ENCODE measurements at regions not wholly inside any gene's neighbourhood (a gene's known extent, or its start where the extent isn't known, plus 50 kb on each side); places are given as distances from the start of the nearest gene placed in this dataset.

GRCh38 chr6:164276211-164276610 lies 861.7 kb downstream of the QKI start:
- no peak overlapping the region for H3K4me2 ChIP-seq (ENCODE audit: low read length)
- no peaks in the 10 kb centered on the region for H3K36me3 ChIP-seq (ENCODE audit: control insufficient read depth in 1 of 2, insufficient read depth in 2 of 2, low read length in 2 of 2)
- H3K9ac ChIP-seq (ENCODE audit: low read length) = no peak overlapping the region
- H3K4me1 ChIP-seq (ENCODE audit: control insufficient read depth in 1 of 2, insufficient read depth in 2 of 2, low read length in 2 of 2) = no peaks in the 10 kb centered on the region
- DNase-seq (ENCODE audit: low read depth, low spot score) = no peak
- no peaks in the 10 kb centered on the region for H3K27me3 ChIP-seq (ENCODE audit: insufficient read depth, low read length)
- TF ChIP-seq POLR2AphosphoS5 (IDR thresholded peaks at IDR 0.05; ENCODE audit: low read depth, low read length) (no peak), RAD21 (IDR thresholded peaks at IDR 0.05; ENCODE audit: low read depth) (no peak), JUND (IDR thresholded peaks at IDR 0.05) (no peak), CEBPB (IDR thresholded peaks at IDR 0.05; ENCODE audit: low read depth) (no peak), ZFX (IDR thresholded peaks at IDR 0.05) (no peak), ZBTB33 (IDR thresholded peaks at IDR 0.05; ENCODE audit: extremely low read depth, insufficient replicate concordance, low read length) (no peak)
- POLR2A ChIA-PET = no interaction called here
- H3K9me2 ChIP-seq (ENCODE audit: insufficient read depth) = no peaks in the 10 kb centered on the region
- RAD21 ChIA-PET (ENCODE audit: low non-redundant PET in 1 of 2, low total read pairs in 2 of 2, uncharacterized antibody in 2 of 2, unreplicated experiment in 2 of 2) = no interaction called here
- no peaks in the 10 kb centered on the region for H4K20me1 ChIP-seq (ENCODE audit: insufficient read depth)
- intact Hi-C loops (cut with micrococcal nuclease) = no loop called here
- H3K9me3 ChIP-seq (ENCODE audit: control insufficient read depth in 1 of 2, insufficient read depth in 1 of 2, low read depth in 1 of 2, low read length in 2 of 2) = peaks cover 0 to 6% of the 10 kb centered on the region in 2 experiments; a peak in 1 of 4 replicates
- BruUV-seq (replicated peaks) = no TSS peak
- no peak for ATAC-seq
- no peak overlapping the region for H2AFZ ChIP-seq (ENCODE audit: low read depth, low read length, poor library complexity, severe bottlenecking)
- H3K79me2 ChIP-seq (ENCODE audit: insufficient read depth, low read length) = no peaks in the 10 kb centered on the region
- CTCF ChIA-PET = no interaction called here
- H3K27ac ChIP-seq (ENCODE audit: low read depth, low read length) = no peak overlapping the region
- H3K4me3 ChIP-seq (replicated peaks in 1 of 2; ENCODE audit: low read depth in 1 of 2, low read length in 2 of 2) = no peak overlapping the region

GRCh38 chr6:164275773-164276172 lies 861.3 kb downstream of the QKI start:
- CTCF ChIA-PET = no interaction called here

More at GRCh38 chr6:164275773-164276172, 861.3 kb downstream of the QKI start:
- intact Hi-C loops (cut with micrococcal nuclease) = no loop called here
- Histone ChIP-seq H3K27ac (ENCODE audit: low read depth, low read length) (no peak overlapping the region), H3K36me3 (ENCODE audit: control insufficient read depth in 1 of 2, insufficient read depth in 2 of 2, low read length in 2 of 2) (no peaks in the 10 kb centered on the region), H3K4me2 (ENCODE audit: low read length) (no peak overlapping the region), H3K9ac (ENCODE audit: low read length) (no peak overlapping the region), H2AFZ (ENCODE audit: low read depth, low read length, poor library complexity, severe bottlenecking) (no peak overlapping the region), H3K27me3 (ENCODE audit: insufficient read depth, low read length) (no peaks in the 10 kb centered on the region), H4K20me1 (ENCODE audit: insufficient read depth) (no peaks in the 10 kb centered on the region), H3K9me3 (ENCODE audit: control insufficient read depth in 1 of 2, insufficient read depth in 1 of 2, low read depth in 1 of 2, low read length in 2 of 2) (peaks cover 0 to 6% of the 10 kb centered on the region in 2 experiments; a peak in 1 of 4 replicates), H3K9me2 (ENCODE audit: insufficient read depth) (no peaks in the 10 kb centered on the region), H3K4me1 (ENCODE audit: control insufficient read depth in 1 of 2, insufficient read depth in 2 of 2, low read length in 2 of 2) (no peaks in the 10 kb centered on the region), H3K79me2 (ENCODE audit: insufficient read depth, low read length) (no peaks in the 10 kb centered on the region), H3K4me3 (replicated peaks in 1 of 2; ENCODE audit: low read depth in 1 of 2, low read length in 2 of 2) (no peak overlapping the region)
- DNase-seq (ENCODE audit: low read depth, low spot score) = no peak
- no TSS peak for BruUV-seq (replicated peaks)
- ChIA-PET POLR2A (no interaction called here), RAD21 (ENCODE audit: low non-redundant PET in 1 of 2, low total read pairs in 2 of 2, uncharacterized antibody in 2 of 2, unreplicated experiment in 2 of 2) (no interaction called here)
- no peak for ATAC-seq
- TF ChIP-seq YY1 (IDR thresholded peaks at IDR 0.05; ENCODE audit: extremely low read depth, insufficient replicate concordance, low read depth, low read length) (no peak), ATF3 (IDR thresholded peaks at IDR 0.05) (no peak), SRF (IDR thresholded peaks at IDR 0.05; ENCODE audit: low read depth) (no peak), JUND (IDR thresholded peaks at IDR 0.05) (no peak), EZH2phosphoT487 (IDR thresholded peaks at IDR 0.05; ENCODE audit: borderline replicate concordance) (no peak), ZNF274 (IDR thresholded peaks at IDR 0.05; ENCODE audit: low read depth, low read length) (no peak), POLR2A (IDR thresholded peaks at IDR 0.05; ENCODE audit: borderline replicate concordance, extremely low read depth, insufficient read depth, insufficient read length) (no peak), EGR1 (IDR thresholded peaks at IDR 0.05; ENCODE audit: low read depth) (no peak)
